CD4-positive, CD25-positive, alpha-beta regulatory T cell (primary cell): ENCODE measurements at regions not wholly inside any gene's neighbourhood (a gene's known extent, or its start where the extent isn't known, plus 50 kb on each side); places are given as distances from the start of the nearest gene placed in this dataset.

ENCODE experiments used
- ATAC-seq, 2 donors: fragments of 150-1000 bp; cut with Tn5 transposase; one replicate each; pipeline ENCODE4 v1.10.0; 2021; ENCODE audit warnings: low read depth in 2 of 2, moderate number of reproducible peaks in 2 of 2, moderate library complexity in 1 of 2
- DNase-seq, 3 donors: peaks; one replicate each; pipeline versions ENCODE4 v3.0.0 to v3.0.0-alpha.2; 2012 to 2022; ENCODE audit warnings: mixed read lengths in 1 of 3
- H3K27ac ChIP-seq: one replicate; pipeline ENCODE4 v1.7.0; 2013; ENCODE audit warnings: mild to moderate bottlenecking, low read length; ENCODE audit not compliant: insufficient read depth, poor library complexity, severe bottlenecking
- H3K27me3 ChIP-seq: one replicate; pipeline ENCODE4 v1.7.0; 2013; ENCODE audit warnings: low read length; ENCODE audit not compliant: control insufficient read depth, insufficient read depth
- H3K36me3 ChIP-seq: one replicate; pipeline ENCODE4 v1.7.0; 2013; ENCODE audit warnings: mild to moderate bottlenecking, low read length, moderate library complexity; ENCODE audit not compliant: control insufficient read depth, insufficient read depth
- H3K4me1 ChIP-seq: 2 replicates; pipeline ENCODE4 v1.7.0; 2013; ENCODE audit warnings: mild to moderate bottlenecking, low read length; ENCODE audit not compliant: insufficient read depth, control insufficient read depth, poor library complexity, severe bottlenecking
- H3K4me3 ChIP-seq: one replicate; pipeline ENCODE4 v1.7.0; 2013; ENCODE audit warnings: low read depth, mild to moderate bottlenecking, low read length, moderate library complexity
- H3K9me3 ChIP-seq, 2 experiments: 1 replicate in 1 of 2; 2 replicates in 1 of 2; pipeline ENCODE4 v1.7.0; 2013; ENCODE audit warnings: low read length in 2 of 2, mild to moderate bottlenecking in 1 of 2, moderate library complexity in 1 of 2; ENCODE audit not compliant: control insufficient read depth in 2 of 2
- H3K27ac Mint-ChIP-seq, 3 donors: one replicate each; pipeline ENCODE4 v1.8.0; 2020 to 2022; ENCODE audit warnings: mild to moderate bottlenecking in 3 of 3, mixed read lengths in 3 of 3, moderate library complexity in 2 of 3
- H3K27me3 Mint-ChIP-seq: one replicate; pipeline ENCODE4 v1.8.0; 2022; ENCODE audit warnings: mild to moderate bottlenecking, mixed read lengths
- H3K36me3 Mint-ChIP-seq: one replicate; pipeline ENCODE4 v1.8.0; 2020; ENCODE audit warnings: mixed read lengths
- H3K4me1 Mint-ChIP-seq, 4 donors: one replicate each; pipeline ENCODE4 v1.8.0; 2020 to 2022; ENCODE audit warnings: mixed read lengths in 4 of 4, mild to moderate bottlenecking in 1 of 4
- H3K4me3 Mint-ChIP-seq, 4 donors: one replicate each; pipeline ENCODE4 v1.8.0; 2020 to 2022; ENCODE audit warnings: mild to moderate bottlenecking in 4 of 4, mixed read lengths in 4 of 4, moderate library complexity in 3 of 4
- H3K9me3 Mint-ChIP-seq, 7 donors: one replicate each; pipeline ENCODE4 v1.8.0; 2020 to 2022; ENCODE audit warnings: mixed read lengths in 7 of 7, mild to moderate bottlenecking in 3 of 7, moderate library complexity in 2 of 7

- Mint-ChIP-seq H3K27me3 (peaks cover 4% of the 10 kb centered on the region), H3K4me1 (no peaks in the 10 kb centered on the region), H3K36me3 (no peaks in the 10 kb centered on the region), H3K4me3 (no peak overlapping the region), H3K9me3 (no peaks in the 10 kb centered on the region), H3K27ac (no peak overlapping the region)
- Histone ChIP-seq H3K4me3 (no peak overlapping the region), H3K4me1 (no peaks in the 10 kb centered on the region), H3K36me3 (no peaks in the 10 kb centered on the region), H3K9me3 (no peaks in the 10 kb centered on the region), H3K27me3 (no peaks in the 10 kb centered on the region), H3K27ac (no peak overlapping the region)
- ATAC-seq (no peak), DNase-seq (no peak)
Observed at GRCh38 chr10:114708084-114708483, 50.0 kb upstream of the ABLIM1 start.

DNA sequence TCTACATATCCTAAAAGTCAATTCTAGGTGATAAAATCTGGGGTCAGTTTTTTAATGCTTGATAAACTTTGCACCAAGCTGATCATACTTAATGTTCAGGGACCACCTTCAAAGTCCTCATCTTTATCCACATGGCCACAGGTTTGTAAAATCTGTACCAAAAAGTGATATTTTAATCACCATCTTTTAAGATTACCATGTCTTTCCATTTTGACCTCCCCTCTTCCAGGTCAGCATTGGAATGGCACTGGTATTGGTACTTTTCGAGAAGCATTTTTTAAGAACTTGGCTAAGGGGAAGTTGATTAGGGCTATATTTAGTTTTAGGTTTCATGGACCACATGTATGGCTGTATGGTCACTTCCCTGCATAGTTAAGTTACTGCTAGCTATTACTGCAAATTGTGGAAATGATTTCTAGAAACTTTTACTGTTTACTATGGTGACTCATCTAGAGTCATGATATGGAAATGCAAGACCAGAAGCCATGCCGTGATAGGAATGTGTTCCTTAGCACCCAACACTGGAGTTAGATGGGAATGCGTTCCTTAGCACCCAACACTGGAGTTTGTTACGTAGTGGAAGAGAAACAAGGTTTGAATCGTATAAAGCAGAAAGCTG lies 50.8 kb upstream of the ABLIM1 start:
- ATAC-seq (no peak), DNase-seq (no peak)
- Mint-ChIP-seq H3K27me3 (peaks cover 4% of the 10 kb centered on the region), H3K27ac (no peak overlapping the region), H3K4me1 (no peaks in the 10 kb centered on the region), H3K4me3 (no peak overlapping the region), H3K9me3 (no peaks in the 10 kb centered on the region), H3K36me3 (no peaks in the 10 kb centered on the region)
- Histone ChIP-seq H3K27me3 (no peaks in the 10 kb centered on the region), H3K4me1 (no peaks in the 10 kb centered on the region), H3K36me3 (no peaks in the 10 kb centered on the region), H3K4me3 (no peak overlapping the region), H3K9me3 (no peaks in the 10 kb centered on the region), H3K27ac (no peak overlapping the region)

- Histone ChIP-seq H3K9me3 (no peaks in the 10 kb centered on the region), H3K36me3 (no peaks in the 10 kb centered on the region), H3K4me1 (no peaks in the 10 kb centered on the region), H3K27ac (no peak overlapping the region), H3K4me3 (no peak overlapping the region), H3K27me3 (no peaks in the 10 kb centered on the region)
- Mint-ChIP-seq H3K9me3 (no peaks in the 10 kb centered on the region), H3K27ac (no peak overlapping the region), H3K27me3 (peaks cover 4% of the 10 kb centered on the region), H3K36me3 (no peaks in the 10 kb centered on the region), H3K4me1 (no peaks in the 10 kb centered on the region), H3K4me3 (no peak overlapping the region)
- DNase-seq (no peak), ATAC-seq (no peak)
Observed at GRCh38 chr10:114709984-114710383, 51.9 kb upstream of the ABLIM1 start.

DNA sequence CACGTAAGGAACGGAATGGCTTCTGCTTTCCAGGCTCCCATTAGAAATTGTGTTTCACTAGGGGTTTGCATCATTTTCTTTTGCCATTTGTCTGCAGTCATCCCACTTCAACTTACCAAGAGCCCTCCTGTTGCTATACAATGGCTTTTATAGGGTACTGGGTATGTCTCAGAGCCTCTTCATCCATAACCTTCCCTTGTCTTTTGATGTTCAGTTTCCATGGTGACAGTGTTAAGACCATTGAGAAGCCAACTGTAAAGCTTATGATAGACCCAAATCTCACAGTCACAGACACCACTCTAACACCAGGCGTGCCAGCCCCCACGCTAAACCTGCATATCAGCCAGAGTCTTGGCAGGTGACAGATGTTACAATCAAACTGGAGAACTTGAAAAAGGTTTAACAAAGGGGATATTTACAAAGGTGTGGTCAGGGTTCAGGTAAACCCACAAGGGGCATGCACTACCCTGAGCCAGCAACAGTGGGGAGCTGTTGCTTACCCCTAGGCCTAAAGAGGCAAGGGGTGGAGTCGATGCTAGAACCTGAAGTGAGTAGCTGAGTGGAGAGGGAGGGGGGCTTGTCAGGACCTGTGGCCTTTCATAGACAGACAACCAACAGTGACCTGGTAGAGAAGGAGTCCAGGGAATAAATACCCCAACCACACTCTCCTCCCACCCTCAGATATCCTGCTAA lies 53.2 kb upstream of the ABLIM1 start:
- no peaks in the 10 kb centered on the region for H3K9me3 ChIP-seq
- H3K27ac ChIP-seq = no peak overlapping the region
- Mint-ChIP-seq H3K4me1 (no peaks in the 10 kb centered on the region), H3K9me3 (peaks cover 0 to 2% (median 0%) of the 10 kb centered on the region in 7 donors), H3K4me3 (no peak overlapping the region), H3K27me3 (no peaks in the 10 kb centered on the region), H3K36me3 (no peaks in the 10 kb centered on the region), H3K27ac (no peak overlapping the region)
- no peaks in the 10 kb centered on the region for H3K36me3 ChIP-seq
- ATAC-seq = no peak
- no peaks in the 10 kb centered on the region for H3K4me1 ChIP-seq
- no peak for DNase-seq
- H3K27me3 ChIP-seq = no peaks in the 10 kb centered on the region
- no peak overlapping the region for H3K4me3 ChIP-seq

DNA sequence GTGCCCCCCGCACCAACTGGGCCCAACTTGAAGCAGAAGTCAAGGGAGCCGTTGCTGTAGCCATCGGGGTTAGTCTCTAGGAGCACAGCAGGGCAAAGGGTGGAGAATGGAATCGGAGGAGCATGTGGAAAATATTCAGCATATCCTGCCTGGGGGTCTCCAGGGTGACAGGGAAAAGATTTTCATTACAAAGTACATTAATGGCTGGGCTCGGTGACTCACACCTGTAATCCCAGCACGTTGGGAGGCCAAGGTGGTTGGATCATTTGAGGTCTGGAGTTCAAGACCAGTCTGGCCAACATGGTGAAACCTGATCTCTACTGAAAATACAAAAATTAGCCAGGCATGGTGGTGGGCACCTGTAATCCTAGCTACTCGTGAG lies 53.8 kb upstream of the ABLIM1 start:
- Histone ChIP-seq H3K36me3 (no peaks in the 10 kb centered on the region), H3K9me3 (no peaks in the 10 kb centered on the region), H3K27me3 (no peaks in the 10 kb centered on the region), H3K27ac (no peak overlapping the region), H3K4me1 (no peaks in the 10 kb centered on the region), H3K4me3 (no peak overlapping the region)
- no peak for ATAC-seq
- no peak overlapping the region for H3K4me3 Mint-ChIP-seq
- no peaks in the 10 kb centered on the region for H3K27me3 Mint-ChIP-seq
- DNase-seq = no peak
- H3K27ac Mint-ChIP-seq = no peak overlapping the region
- H3K36me3 Mint-ChIP-seq = no peaks in the 10 kb centered on the region
- H3K9me3 Mint-ChIP-seq = peaks cover 0 to 2% (median 0%) of the 10 kb centered on the region in 7 donors
- peaks cover 0 to 1% (median 0%) of the 10 kb centered on the region in 4 donors for H3K4me1 Mint-ChIP-seq

DNA sequence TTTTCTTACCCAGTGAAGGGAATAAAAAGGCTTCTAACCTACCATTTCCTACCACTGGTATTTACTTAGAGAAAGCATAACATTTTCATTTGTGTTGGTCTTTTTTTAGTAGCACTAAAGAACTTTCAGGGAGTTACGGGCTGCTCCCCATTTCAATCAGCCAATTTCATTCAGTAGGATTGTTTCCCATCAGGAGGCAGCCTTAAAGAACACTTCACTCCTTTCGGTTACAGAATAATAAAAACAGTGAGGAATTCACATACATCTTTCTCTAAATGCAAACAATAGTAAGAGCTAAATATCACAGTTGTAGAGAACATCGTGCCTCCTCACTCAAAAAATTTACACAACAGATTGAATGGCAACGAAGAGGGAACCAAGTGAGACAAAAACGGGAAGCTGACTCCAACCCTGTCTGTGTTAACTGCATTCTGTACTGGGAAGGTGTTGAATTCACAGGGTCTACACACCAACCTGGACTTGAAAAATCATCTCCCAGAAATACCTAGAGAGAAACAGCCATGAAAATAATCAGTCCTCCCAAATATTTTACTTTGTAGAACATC lies 55.5 kb upstream of the ABLIM1 start:
- H3K4me1 Mint-ChIP-seq = peaks cover 0 to 5% (median 2%) of the 10 kb centered on the region in 4 donors
- no peak for DNase-seq
- H3K9me3 ChIP-seq = no peaks in the 10 kb centered on the region
- H3K4me1 ChIP-seq = peaks cover 3% of the 10 kb centered on the region
- ATAC-seq = no peak
- no peaks in the 10 kb centered on the region for H3K36me3 ChIP-seq
- H3K27me3 Mint-ChIP-seq = no peaks in the 10 kb centered on the region
- H3K9me3 Mint-ChIP-seq = peaks cover 0 to 2% (median 0%) of the 10 kb centered on the region in 7 donors
- H3K27ac ChIP-seq = no peak overlapping the region
- H3K4me3 ChIP-seq = no peak overlapping the region
- H3K36me3 Mint-ChIP-seq = no peaks in the 10 kb centered on the region
- no peaks in the 10 kb centered on the region for H3K27me3 ChIP-seq
- H3K27ac Mint-ChIP-seq = no peak overlapping the region
- no peak overlapping the region for H3K4me3 Mint-ChIP-seq

DNA sequence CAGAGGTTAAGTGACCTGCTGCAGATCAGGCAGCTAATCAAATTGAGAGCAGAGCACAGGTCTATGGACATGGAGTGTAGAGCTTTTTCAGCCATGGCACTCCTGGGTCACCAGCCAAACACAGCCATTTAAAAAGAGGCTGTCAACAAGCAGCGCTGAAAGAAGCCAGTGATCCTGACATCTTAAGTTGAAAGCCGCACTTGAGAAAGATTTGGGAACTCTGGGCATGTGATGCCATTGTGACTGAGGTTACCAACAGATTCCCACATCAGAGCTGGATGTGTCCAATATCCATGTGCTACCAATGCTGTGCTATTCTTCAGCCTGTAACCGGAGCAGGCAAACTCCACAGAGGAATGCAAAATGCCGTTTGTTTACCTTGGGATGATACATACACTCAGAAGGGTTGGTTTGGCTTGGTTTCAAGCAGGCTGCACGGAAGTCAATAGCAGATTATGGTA lies 56.2 kb upstream of the ABLIM1 start:
- Mint-ChIP-seq H3K36me3 (no peaks in the 10 kb centered on the region), H3K4me1 (peaks cover 0 to 5% (median 2%) of the 10 kb centered on the region in 4 donors), H3K27ac (no peak overlapping the region), H3K4me3 (no peak overlapping the region), H3K9me3 (peaks cover 0 to 2% (median 0%) of the 10 kb centered on the region in 7 donors), H3K27me3 (no peaks in the 10 kb centered on the region)
- no peak for DNase-seq
- Histone ChIP-seq H3K36me3 (no peaks in the 10 kb centered on the region), H3K4me1 (peaks cover 3% of the 10 kb centered on the region), H3K27me3 (no peaks in the 10 kb centered on the region), H3K9me3 (no peaks in the 10 kb centered on the region), H3K4me3 (no peak overlapping the region), H3K27ac (no peak overlapping the region)
- ATAC-seq = no peak
